Urothelium cell line (cell line): ENCODE measurements at regions not wholly inside any gene's neighbourhood (a gene's known extent, or its start where the extent isn't known, plus 50 kb on each side); places are given as distances from the start of the nearest gene placed in this dataset.
A peak's percentile ranks its signal among the peaks of the same experiment; 100 is the strongest.
"Not testable (repeated sequence)": the region's sequence is repeated elsewhere in the genome, so short reads cannot be mapped to it uniquely, and the experiment has no call there.

Source experiments
- DNase-seq: peaks from one replicate; pipeline ENCODE4 v3.0.0; 2011; ENCODE audit warnings: low spot score, mixed read lengths
- FAIRE-seq: peaks from 2 replicates; lab custom pipeline; 2011; peaks lifted over from hg19 to GRCh38; lab: Jason Lieb, UNC

GRCh38 chr7:89616829-89617228, 537.4 kb upstream of the STEAP1 start:
- DNase-seq, FAIRE-seq: not testable (repeated sequence)

GRCh38 chr7:89618274-89618673, 536.0 kb upstream of the STEAP1 start:
- no peak for FAIRE-seq
- DNase-seq = no peak

DNA sequence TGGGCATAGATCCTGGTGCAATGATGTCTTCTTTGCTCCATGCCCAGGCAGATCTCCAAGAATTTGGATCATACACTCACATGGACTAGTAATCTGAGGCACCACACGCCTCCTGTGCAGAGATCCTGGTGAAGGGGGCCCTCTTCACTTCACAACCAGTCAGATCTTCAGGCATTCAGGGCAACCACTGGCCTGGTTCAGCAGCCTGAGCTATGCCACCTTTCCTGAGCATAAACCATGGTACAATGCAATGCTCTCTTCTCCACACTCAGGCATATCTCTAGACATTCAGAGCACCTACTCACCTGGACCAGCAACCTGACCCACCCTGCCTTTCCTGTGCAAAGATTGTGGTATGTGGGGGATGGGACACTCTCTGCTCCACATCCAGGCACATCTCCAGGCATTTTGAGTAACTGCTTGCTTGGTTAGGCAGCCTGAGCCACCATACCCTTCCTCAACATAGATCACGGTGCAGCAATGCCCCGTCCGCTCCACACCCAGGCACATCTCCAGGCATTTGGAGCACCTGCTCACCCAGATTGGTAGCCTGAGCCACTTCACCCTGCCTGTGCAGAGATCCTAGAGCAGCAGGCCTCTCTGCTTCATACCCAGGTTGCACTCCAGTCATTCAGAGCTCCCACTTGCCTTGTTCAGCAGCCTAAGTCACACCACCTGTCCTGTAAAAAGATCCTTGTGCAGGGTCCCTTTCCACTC, 532.2 kb upstream of the STEAP1 start:
- DNase-seq (no peak), FAIRE-seq (peak; percentile 55)

DNA sequence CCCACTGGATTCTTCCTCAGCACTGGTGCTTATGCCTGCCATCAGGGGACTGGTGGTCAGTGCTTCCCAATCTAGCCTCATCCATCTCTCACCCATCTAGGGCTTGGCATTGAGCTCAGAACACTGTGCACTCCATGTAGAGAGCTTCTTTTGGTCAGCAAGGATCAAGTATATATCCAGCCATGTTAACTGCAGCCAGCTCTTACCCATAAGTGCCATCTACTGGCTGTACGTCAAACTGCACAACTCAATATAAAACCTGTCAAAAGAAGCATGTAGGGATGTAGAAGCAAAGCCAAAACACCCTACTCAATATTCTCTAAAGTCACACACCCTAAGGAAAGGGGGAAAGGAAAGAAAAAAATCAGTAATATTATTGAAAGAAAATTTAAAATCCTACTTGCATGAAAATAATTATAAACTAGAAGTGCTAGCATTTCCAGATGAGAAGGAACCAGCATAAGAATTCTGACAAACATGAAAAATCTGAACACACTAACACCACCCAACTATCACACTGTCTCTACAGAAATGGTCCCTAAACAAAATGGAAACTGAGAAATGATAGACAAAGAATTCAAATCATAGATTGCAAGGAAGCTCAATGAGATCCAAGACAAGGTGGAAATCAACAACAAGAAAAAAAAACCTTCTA, 531.1 kb upstream of the STEAP1 start:
- FAIRE-seq = peak; percentile 95

DNA sequence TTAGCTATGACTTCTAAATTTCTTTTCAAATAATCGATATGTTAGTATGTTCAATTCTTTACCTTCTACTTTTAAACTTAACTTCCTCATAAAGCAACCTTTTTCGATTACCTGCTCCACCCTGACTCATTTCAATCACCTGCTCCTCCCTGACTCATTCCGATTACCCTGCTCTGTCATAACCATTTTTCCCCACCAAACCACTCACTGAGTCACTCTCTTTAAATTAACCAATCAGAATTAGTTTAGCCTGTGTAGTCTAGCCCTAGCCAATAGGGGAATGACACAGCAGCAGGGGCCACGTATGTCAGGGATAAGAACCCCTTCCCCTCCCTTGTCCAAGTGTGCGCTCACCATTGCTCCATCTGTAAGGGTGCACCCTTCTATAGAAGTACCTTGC, 530.1 kb upstream of the STEAP1 start:
- FAIRE-seq, DNase-seq: not testable (repeated sequence)

More for the DNA sequence above, 531.1 kb upstream of the STEAP1 start:
- peak; percentile 56 for DNase-seq

DNA sequence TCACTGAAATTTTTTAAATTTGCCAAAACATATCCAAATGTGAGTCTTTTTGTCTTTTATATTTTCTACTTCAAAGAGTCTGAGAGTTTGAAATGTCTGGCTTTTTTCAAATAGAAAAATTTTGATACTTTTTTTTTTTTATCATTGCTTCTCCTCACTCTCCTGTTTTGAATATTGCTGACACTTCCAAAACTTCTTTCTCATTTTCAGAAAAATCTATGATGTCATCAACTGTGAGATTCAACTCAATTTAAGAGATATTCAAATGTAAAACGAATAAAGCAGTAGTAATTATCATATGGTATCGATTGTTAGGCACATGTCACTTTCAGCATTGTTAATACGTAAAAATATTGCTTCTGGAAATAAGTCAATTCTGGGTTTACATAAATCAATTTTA, 505.8 kb upstream of the STEAP1 start:
- DNase-seq (no peak), FAIRE-seq (no peak)

- DNase-seq = no peak
- FAIRE-seq = no peak
Observed at GRCh38 chr7:89655946-89656345, 498.3 kb upstream of the STEAP1 start.

GRCh38 chr7:89661876-89662275, 492.4 kb upstream of the STEAP1 start:
- FAIRE-seq (peak; percentile 17), DNase-seq (peak; percentile 7)

- DNase-seq (peak; percentile 36), FAIRE-seq (no peak)
Observed at GRCh38 chr7:89666136-89666835, 488.0 kb upstream of the STEAP1 start.

- DNase-seq (peak; percentile 43), FAIRE-seq (peak; percentile 13)
Observed at GRCh38 chr7:89680161-89680560, 474.1 kb upstream of the STEAP1 start.

DNA sequence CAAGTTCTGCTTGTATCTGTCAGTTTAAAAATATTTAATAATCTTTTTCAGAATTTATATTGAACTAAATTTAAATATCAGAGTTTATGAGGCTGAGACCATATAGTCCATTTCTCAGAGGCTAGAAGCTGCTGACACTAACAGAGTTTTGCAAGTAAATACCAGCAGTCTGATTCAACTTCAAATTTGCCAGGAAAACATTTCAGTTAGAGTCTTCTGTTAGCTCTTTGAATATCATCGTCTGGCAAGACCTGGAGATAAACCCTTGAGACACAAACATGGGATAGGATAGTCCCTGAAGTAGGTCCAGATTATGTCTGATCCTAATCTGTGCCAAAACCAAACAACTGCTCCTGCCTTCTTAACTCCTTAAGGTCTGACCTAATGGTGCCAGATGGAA, 472.8 kb upstream of the STEAP1 start:
- FAIRE-seq (peak; percentile 30), DNase-seq (no peak)

DNA sequence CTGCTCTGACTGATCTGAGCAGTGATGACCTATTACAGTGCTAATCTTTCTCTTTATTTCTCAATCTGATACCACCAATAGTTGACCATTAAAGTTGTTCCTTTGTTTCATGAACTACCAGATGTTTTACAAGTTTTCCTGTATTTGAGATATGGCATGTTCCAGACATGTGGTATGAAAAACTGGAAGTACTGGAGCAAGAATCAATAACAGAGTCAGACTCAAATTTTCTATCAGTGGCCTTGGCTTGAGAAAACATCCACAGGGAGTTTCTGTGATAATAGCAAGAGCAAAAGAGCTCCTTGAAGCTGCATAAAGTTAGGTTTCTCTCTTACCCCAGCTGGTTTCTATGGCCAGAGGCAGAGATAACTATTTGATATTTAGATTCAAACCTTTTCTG, 469.0 kb upstream of the STEAP1 start:
- FAIRE-seq (no peak), DNase-seq (no peak)

DNA sequence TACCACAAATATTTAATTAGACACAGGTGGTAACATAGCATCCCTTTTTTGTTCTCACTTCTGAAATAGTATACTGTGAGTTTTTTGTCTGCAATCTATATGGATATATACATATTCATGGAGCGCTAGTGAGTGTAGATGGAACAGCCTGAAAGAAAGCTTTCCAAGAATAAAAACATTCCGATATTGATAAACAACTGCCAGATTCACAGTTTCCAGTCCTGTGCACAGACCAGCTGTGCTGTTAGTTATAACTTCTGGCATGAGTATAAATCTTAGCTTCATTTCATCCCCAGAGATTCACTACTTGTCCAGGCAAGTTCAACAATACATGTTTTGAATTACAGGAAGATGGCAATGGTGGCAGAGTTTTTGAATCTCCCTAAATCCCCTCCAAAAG, 467.1 kb upstream of the STEAP1 start:
- no peak for FAIRE-seq

GRCh38 chr7:89695241-89695640, 459.0 kb upstream of the STEAP1 start:
- no peak for DNase-seq
- FAIRE-seq = no peak

More for the DNA sequence above, 467.1 kb upstream of the STEAP1 start:
- no peak for DNase-seq

DNA sequence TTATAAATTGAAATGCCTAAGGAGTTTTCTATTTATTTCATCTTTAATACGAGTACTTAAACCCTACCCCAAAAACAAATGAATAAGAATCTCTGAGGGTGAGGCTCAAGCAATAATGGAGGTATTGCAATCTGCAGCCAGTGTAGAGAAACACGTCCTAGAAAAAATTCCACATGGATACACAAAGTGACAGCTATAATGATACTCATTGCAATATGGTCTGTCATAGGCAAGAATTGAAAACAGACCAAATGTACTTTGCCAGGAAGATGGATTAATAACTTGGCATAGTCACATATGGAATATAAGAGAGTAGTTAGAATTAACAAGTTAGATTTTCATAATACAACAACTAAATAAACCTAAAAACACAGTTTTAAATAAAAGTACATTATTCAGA, 440.1 kb upstream of the STEAP1 start:
- no peak for FAIRE-seq
- DNase-seq = no peak

GRCh38 chr7:89718941-89719340, 435.3 kb upstream of the STEAP1 start:
- not testable (repeated sequence) for FAIRE-seq, DNase-seq

- FAIRE-seq (no peak), DNase-seq (no peak)
Observed at GRCh38 chr7:89728481-89728880, 425.8 kb upstream of the STEAP1 start.

DNA sequence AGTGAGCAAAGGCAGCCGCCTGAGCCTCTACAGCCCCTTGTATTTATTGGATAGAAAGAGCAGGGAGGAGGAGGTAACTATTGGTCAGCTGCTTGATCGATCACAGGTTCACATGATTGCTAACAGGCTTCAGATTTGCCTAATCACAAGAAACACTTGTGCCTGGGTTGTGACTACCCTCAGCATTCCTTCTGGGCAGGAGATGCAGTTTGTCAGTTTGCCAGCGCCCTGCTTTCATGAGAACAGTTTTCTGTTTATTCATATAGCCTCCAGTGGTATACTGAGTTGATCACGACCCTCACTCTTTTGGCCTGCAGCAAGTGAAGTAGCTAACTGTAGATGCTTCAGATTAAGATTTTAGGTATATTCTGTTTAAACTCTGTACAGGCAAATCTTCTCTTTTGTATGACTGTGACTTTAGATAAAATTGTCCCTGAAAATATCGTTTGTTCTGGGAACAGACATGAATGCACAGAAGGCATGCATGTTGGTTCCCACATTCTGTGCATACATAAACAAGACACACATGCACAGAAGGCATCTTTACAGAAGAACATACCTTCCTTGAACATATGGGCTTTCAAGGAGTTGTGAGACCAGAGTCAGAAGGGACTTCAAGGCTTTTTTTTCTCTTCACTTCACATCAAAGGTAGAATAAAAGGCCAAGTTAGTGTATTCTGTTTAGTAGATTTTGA, 422.4 kb upstream of the STEAP1 start:
- DNase-seq (no peak), FAIRE-seq (no peak)

DNA sequence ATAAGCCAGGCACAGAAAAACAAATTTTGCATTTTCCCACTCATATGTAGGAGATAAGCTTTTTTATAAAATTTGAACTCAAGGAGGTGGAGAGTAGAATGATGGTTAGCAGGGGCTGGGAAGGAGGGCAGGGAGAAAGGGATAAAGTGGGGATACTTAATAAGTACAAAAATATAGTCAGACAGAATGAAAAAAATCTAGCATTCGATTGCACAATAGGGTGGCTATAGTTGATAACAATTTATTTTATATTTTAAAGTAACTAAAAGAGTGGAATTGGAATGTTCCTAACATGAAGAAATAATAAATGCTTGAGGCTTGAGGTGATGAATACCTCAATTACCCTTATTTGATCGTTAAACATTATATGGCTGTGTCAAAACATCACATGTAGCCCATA, 415.7 kb upstream of the STEAP1 start:
- FAIRE-seq (no peak), DNase-seq (no peak)

GRCh38 chr7:89757910-89758309, 396.4 kb upstream of the STEAP1 start:
- FAIRE-seq = peak; percentile 44

GRCh38 chr7:89760690-89761089, 393.6 kb upstream of the STEAP1 start:
- DNase-seq (no peak), FAIRE-seq (no peak)

More at GRCh38 chr7:89757910-89758309, 396.4 kb upstream of the STEAP1 start:
- no peak for DNase-seq
